Uterus (tissue), 3 donors: ENCODE measurements at regions not wholly inside any gene's neighbourhood (a gene's known extent, or its start where the extent isn't known, plus 50 kb on each side); places are given as distances from the start of the nearest gene placed in this dataset.
"Not testable (repeated sequence)": the region's sequence is repeated elsewhere in the genome, so short reads cannot be mapped to it uniquely, and the experiment has no call there.

Source experiments
- DNase-seq, 2 donors: peaks; one replicate each; pipeline ENCODE4 v3.0.0-alpha.2; 2019 to 2020
- H3K27ac ChIP-seq, 2 donors: fragments of 200-600 bp; sonication (generic); 1 replicate in 1 of 2; 2 replicates in 1 of 2; pipeline ENCODE4 v1.5.1; 2016 to 2018
- H3K27me3 ChIP-seq, 2 donors: fragments of 200-600 bp; sonication (generic); one replicate each; pipeline ENCODE4 v1.5.1; 2018 to 2019; ENCODE audit warnings: control low read depth in 1 of 2
- H3K36me3 ChIP-seq, 2 donors: fragments of 200-600 bp; sonication (generic); one replicate each; pipeline ENCODE4 v1.5.1; 2019; ENCODE audit warnings: control low read depth in 1 of 2
- H3K4me1 ChIP-seq, 2 donors: fragments of 200-600 bp; sonication (generic); one replicate each; pipeline ENCODE4 v1.5.1; 2018 to 2019; ENCODE audit warnings: control low read depth in 1 of 2
- H3K4me3 ChIP-seq, 2 donors: fragments of 200-600 bp; sonication (generic); 1 replicate in 1 of 2; 2 replicates in 1 of 2; pipeline ENCODE4 v1.5.1; 2018 to 2019; ENCODE audit warnings: mild to moderate bottlenecking in 1 of 2
- H3K9me3 ChIP-seq, 2 donors: fragments of 200-600 bp; sonication (generic); one replicate each; pipeline ENCODE4 v1.5.1; 2019; ENCODE audit warnings: control low read depth in 1 of 2
- CTCF ChIP-seq, 4 experiments: fragments of 200-600 bp in 2 of 4; fragments of 450-650 bp in 2 of 4; sonication (generic) in 2 of 4; IDR thresholded peaks; one replicate each; pipeline ENCODE4 v1.5.1; 2016 to 2019; ENCODE audit warnings: antibody characterized with exemption in 4 of 4, mild to moderate bottlenecking in 2 of 4, moderate library complexity in 1 of 4
- POLR2A ChIP-seq, 2 donors: fragments of 450-650 bp; IDR thresholded peaks; one replicate each; pipeline ENCODE4 v1.6.1; 2016; ENCODE audit warnings: antibody characterized with exemption in 2 of 2, mild to moderate bottlenecking in 1 of 2, moderate library complexity in 1 of 2
- intact Hi-C: fragments of 100-400 bp; cut with DNase I; formaldehyde crosslinking; loops from one replicate; pipeline ENCODE4 v1.15.1; 2023; ENCODE audit warnings: low total_unique reads
- donor health status: DM: yes; HTN: yes; CAD: no.

GRCh38 chr12:12008931-12009611, 61.7 kb upstream of the BCL2L14 start:
- no peak for TF ChIP-seq POLR2A (IDR thresholded peaks at IDR 0.05)
- no peak for TF ChIP-seq CTCF (IDR thresholded peaks at IDR 0.05)
- no peaks in the 10 kb centered on the region for H3K9me3 ChIP-seq
- H3K4me3 ChIP-seq: no peak overlapping the region
- no peak for DNase-seq
- H3K27me3 ChIP-seq: no peaks in the 10 kb centered on the region
- intact Hi-C loops: no loop called here
- H3K36me3 ChIP-seq: no peaks in the 10 kb centered on the region
- H3K4me1 ChIP-seq: no peaks in the 10 kb centered on the region
- no peak overlapping the region for H3K27ac ChIP-seq

- intact Hi-C loops: not testable (repeated sequence)
Measured at GRCh38 chr12:12009749-12010276, 60.9 kb upstream of the BCL2L14 start.

GRCh38 chr12:12010277-12011039, 60.3 kb upstream of the BCL2L14 start:
- H3K36me3 ChIP-seq: no peaks in the 10 kb centered on the region
- no peaks in the 10 kb centered on the region for H3K9me3 ChIP-seq
- no peak for DNase-seq
- intact Hi-C loops: no loop called here
- no peaks in the 10 kb centered on the region for H3K4me1 ChIP-seq
- no peak overlapping the region for H3K4me3 ChIP-seq
- no peak overlapping the region for H3K27ac ChIP-seq
- H3K27me3 ChIP-seq: no peaks in the 10 kb centered on the region
- TF ChIP-seq POLR2A (IDR thresholded peaks at IDR 0.05) (no peak), CTCF (IDR thresholded peaks at IDR 0.05) (no peak)

More at GRCh38 chr12:12009749-12010276, 60.9 kb upstream of the BCL2L14 start:
- not testable (repeated sequence) for H3K4me3 ChIP-seq, H3K9me3 ChIP-seq, DNase-seq, H3K4me1 ChIP-seq, H3K36me3 ChIP-seq, H3K27me3 ChIP-seq, H3K27ac ChIP-seq

GRCh38 chr12:12011880-12012260, 58.9 kb upstream of the BCL2L14 start:
- DNase-seq: no peak
- Histone ChIP-seq H3K36me3 (no peaks in the 10 kb centered on the region), H3K27me3 (no peaks in the 10 kb centered on the region), H3K27ac (no peak overlapping the region), H3K4me3 (no peak overlapping the region), H3K9me3 (no peaks in the 10 kb centered on the region), H3K4me1 (no peaks in the 10 kb centered on the region)
- intact Hi-C loops: no loop called here
- TF ChIP-seq POLR2A (IDR thresholded peaks at IDR 0.05) (no peak), CTCF (IDR thresholded peaks at IDR 0.05) (no peak)

GRCh38 chr12:12015073-12015685, 55.6 kb upstream of the BCL2L14 start:
- Histone ChIP-seq H3K36me3 (no peaks in the 10 kb centered on the region), H3K4me1 (no peaks in the 10 kb centered on the region), H3K9me3 (no peaks in the 10 kb centered on the region), H3K27me3 (no peaks in the 10 kb centered on the region), H3K27ac (no peak overlapping the region), H3K4me3 (no peak overlapping the region)
- intact Hi-C loops: no loop called here
- TF ChIP-seq POLR2A (IDR thresholded peaks at IDR 0.05) (no peak), CTCF (IDR thresholded peaks at IDR 0.05) (no peak)
- no peak for DNase-seq
